ENCODE measurements at regions not wholly inside any gene's neighbourhood (a gene's known extent, or its start where the extent isn't known, plus 50 kb on each side); places are given as distances from the start of the nearest gene placed in this dataset.
A peak's percentile ranks its signal among the peaks of the same experiment; 100 is the strongest.

DNA sequence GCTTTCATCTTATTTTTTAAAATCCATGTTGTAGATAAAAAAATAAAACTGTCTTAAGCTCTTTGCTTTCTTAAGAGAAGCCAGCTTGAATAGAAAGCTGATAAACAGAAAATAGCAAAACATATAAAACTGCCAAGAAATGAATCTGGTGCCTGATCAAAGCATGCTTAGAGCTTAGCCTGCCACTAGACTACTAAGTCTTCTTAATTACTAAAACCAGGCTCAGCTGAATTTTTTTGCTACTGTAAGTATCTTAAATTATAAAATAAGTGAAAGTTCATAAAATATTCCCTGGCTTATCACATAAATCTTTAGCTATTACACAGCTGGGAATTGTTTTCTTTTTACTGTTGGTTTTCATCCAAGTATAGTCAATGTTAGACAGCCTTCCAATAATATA lies 803.9 kb downstream of the DIPK2A start:
- Histone ChIP-seq H3K4me3 (no peak overlapping the region), H3K9me3 (no peaks in the 10 kb centered on the region), H3K36me3 (no peaks in the 10 kb centered on the region), H3K27ac (no peak overlapping the region), H3K4me1 (no peaks in the 10 kb centered on the region), H3K27me3 (no peaks in the 10 kb centered on the region)
- TF ChIP-seq, protein P1, sequence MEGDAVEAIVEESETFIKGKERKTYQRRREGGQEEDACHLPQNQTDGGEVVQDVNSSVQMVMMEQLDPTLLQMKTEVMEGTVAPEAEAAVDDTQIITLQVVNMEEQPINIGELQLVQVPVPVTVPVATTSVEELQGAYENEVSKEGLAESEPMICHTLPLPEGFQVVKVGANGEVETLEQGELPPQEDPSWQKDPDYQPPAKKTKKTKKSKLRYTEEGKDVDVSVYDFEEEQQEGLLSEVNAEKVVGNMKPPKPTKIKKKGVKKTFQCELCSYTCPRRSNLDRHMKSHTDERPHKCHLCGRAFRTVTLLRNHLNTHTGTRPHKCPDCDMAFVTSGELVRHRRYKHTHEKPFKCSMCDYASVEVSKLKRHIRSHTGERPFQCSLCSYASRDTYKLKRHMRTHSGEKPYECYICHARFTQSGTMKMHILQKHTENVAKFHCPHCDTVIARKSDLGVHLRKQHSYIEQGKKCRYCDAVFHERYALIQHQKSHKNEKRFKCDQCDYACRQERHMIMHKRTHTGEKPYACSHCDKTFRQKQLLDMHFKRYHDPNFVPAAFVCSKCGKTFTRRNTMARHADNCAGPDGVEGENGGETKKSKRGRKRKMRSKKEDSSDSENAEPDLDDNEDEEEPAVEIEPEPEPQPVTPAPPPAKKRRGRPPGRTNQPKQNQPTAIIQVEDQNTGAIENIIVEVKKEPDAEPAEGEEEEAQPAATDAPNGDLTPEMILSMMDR (IDR thresholded peaks at IDR 0.05): no peak
- ATAC-seq (no peak), DNase-seq (peak in 1 of 4 donors; percentile 25)
- intact Hi-C loops (cut with DNase I): loop anchor here in 1 of 2 donors (10.0 kb wide), 1 partner anchor 801 kb away; the partner anchor contains the start of gene DIPK2A

- Histone ChIP-seq H3K36me3 (no peaks in the 10 kb centered on the region), H3K4me3 (no peak overlapping the region), H3K4me1 (no peaks in the 10 kb centered on the region), H3K27me3 (no peaks in the 10 kb centered on the region), H3K27ac (no peak overlapping the region), H3K9me3 (no peaks in the 10 kb centered on the region)
- TF ChIP-seq, protein P1 (IDR thresholded peaks at IDR 0.05): no peak
- intact Hi-C loops (cut with DNase I): loop anchor here in 1 of 2 donors (10.0 kb wide), 1 partner anchor 803 kb away; the partner anchor contains the start of gene DIPK2A
- no peak for ATAC-seq
- no peak for DNase-seq
Observed at GRCh38 chr3:144777906-144778305, 806.3 kb downstream of the DIPK2A start.

DNA sequence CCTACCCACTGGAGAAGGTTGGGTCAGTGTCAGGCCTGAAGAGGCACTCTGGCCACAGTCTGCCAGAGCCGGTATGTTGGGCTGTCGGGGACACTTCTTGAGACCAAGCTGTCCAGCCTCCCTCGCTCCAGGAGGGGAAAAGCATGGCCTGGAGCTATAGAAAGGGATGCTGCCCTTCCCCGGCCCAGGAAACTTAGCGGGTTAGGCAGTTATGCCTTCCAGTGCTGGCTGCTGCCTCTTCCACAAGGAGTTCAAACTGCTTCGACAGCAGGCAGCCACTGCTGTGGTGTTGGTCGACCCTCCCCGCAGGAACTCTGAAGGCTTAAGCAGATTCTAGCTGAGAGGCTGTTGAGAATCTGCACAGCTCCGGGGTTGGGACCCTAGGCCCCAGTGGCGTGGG lies 819.4 kb downstream of the DIPK2A start:
- Histone ChIP-seq H3K27ac (no peak overlapping the region), H3K27me3 (no peaks in the 10 kb centered on the region), H3K36me3 (no peaks in the 10 kb centered on the region), H3K4me3 (no peak overlapping the region), H3K9me3 (peaks cover 0 to 13% of the 10 kb centered on the region in 2 donors), H3K4me1 (no peaks in the 10 kb centered on the region)
- ATAC-seq: no peak
- intact Hi-C loops (cut with DNase I): no loop called here
- TF ChIP-seq, protein P1 (IDR thresholded peaks at IDR 0.05): no peak
- peak in 1 of 4 donors; percentile 47 for DNase-seq

DNA sequence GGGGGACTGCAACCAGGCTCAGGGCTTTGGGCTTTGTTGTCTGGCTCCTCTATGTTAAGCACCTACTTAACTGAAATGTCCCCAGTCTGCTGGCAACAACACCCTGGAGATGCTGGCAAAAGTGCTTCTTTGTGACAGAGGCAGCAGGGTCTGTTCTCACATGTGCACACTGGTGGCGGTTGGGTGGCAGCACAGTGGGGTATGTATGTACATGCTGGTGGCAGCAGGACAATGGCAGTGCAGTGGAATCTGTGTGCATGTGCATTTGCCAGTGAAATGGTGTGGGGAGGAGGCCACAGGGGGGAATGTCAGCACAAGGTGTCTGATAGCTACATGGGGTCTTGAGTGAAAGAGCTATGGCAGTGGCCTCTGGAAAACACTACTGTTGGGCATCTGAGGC lies 830.3 kb downstream of the DIPK2A start:
- no peak for ATAC-seq
- H3K27ac ChIP-seq: no peak overlapping the region

GRCh38 chr3:144809380-144809779 lies 837.8 kb downstream of the DIPK2A start:
- Histone ChIP-seq H3K9me3 (no peaks in the 10 kb centered on the region), H3K4me3 (no peak overlapping the region), H3K27me3 (no peaks in the 10 kb centered on the region), H3K36me3 (no peaks in the 10 kb centered on the region), H3K4me1 (no peaks in the 10 kb centered on the region), H3K27ac (no peak overlapping the region)
- TF ChIP-seq, protein P1 (IDR thresholded peaks at IDR 0.05): no peak
- ATAC-seq: no peak
- intact Hi-C loops (cut with DNase I): no loop called here
- DNase-seq: no peak

More for the DNA sequence above, 830.3 kb downstream of the DIPK2A start:
- intact Hi-C loops (cut with DNase I): no loop called here
- TF ChIP-seq, protein P1 (IDR thresholded peaks at IDR 0.05): no peak
- peak in 1 of 4 donors; percentile 46 for DNase-seq
- Histone ChIP-seq H3K4me1 (no peaks in the 10 kb centered on the region), H3K4me3 (no peak overlapping the region), H3K9me3 (no peaks in the 10 kb centered on the region), H3K27me3 (no peaks in the 10 kb centered on the region), H3K36me3 (no peaks in the 10 kb centered on the region)

All from left lung (tissue), 4 donors.